ENCODE measurements at regions not wholly inside any gene's neighbourhood (a gene's known extent, or its start where the extent isn't known, plus 50 kb on each side); places are given as distances from the start of the nearest gene placed in this dataset.

DNA sequence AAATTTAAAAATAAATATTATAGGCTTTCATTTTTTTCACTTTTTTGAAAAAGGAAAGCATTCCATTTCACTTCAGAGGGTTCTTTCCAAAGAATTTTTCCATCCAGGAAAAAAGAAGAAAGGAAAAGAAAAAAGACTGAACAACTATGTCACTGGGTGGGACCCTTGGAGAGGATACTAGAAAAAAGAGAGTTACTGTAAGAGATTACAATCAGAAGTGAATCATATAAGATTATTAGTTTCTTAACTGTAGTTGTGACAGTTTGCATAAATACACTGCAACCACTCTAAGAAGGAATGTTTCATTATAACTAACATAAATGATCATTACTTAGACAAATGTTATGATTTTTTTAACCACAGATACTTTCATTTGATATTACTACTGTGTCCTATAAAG is 87.8 kb downstream of the KLF12 start:
- TF ChIP-seq, protein P1, sequence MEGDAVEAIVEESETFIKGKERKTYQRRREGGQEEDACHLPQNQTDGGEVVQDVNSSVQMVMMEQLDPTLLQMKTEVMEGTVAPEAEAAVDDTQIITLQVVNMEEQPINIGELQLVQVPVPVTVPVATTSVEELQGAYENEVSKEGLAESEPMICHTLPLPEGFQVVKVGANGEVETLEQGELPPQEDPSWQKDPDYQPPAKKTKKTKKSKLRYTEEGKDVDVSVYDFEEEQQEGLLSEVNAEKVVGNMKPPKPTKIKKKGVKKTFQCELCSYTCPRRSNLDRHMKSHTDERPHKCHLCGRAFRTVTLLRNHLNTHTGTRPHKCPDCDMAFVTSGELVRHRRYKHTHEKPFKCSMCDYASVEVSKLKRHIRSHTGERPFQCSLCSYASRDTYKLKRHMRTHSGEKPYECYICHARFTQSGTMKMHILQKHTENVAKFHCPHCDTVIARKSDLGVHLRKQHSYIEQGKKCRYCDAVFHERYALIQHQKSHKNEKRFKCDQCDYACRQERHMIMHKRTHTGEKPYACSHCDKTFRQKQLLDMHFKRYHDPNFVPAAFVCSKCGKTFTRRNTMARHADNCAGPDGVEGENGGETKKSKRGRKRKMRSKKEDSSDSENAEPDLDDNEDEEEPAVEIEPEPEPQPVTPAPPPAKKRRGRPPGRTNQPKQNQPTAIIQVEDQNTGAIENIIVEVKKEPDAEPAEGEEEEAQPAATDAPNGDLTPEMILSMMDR (IDR thresholded peaks at IDR 0.05; ENCODE audit: low read length, missing control alignments) = no peak
- no peak for DNase-seq (ENCODE audit: low read depth)

DNA sequence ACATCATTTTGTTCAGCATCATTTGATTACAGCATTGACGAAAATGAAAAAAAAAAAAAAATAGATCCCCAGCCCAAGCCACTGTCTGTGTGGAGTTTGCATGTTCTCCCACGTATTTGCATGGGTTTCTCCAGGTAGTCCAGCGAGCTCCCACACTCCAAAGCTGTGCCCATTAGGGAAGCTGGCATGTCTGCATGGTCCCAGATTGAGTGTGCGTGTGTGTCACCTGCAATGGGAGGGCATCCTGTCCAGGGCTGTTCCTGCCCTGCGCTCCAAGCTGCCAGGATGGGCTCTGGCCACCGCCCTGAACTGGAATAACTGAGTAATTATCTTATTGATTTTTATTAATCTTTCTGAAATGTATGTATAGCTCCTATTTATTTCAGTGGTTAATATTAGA is 88.6 kb downstream of the KLF12 start:
- H3K4me3 ChIP-seq (replicated peaks; ENCODE audit: low read depth, low read length) = no peak overlapping the region
- TF ChIP-seq, protein P1 (IDR thresholded peaks at IDR 0.05; ENCODE audit: low read length, missing control alignments) = no peak

More for the DNA sequence above, 87.8 kb downstream of the KLF12 start:
- no peak overlapping the region for H3K4me3 ChIP-seq (replicated peaks; ENCODE audit: low read depth, low read length)

DNA sequence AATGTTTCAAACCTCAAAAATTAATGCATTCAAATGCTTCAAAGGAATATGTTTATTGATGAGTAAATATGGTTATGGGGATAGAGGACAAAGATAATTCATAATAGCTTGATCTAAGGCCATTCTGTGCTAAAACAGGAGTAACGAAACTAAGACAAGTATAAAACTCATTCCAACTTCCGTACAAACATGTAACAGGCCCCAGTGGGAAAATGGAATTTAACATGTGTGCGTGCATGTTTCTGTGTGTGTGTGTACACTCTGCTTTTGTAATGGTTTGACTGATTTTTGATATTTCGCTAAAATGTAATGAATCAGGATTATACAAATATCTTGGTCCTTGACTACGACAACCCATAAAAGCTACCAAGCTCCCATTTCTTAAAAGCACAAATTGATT is 91.0 kb downstream of the KLF12 start:
- TF ChIP-seq, protein P1 (IDR thresholded peaks at IDR 0.05; ENCODE audit: low read length, missing control alignments) = no peak

More for the DNA sequence above, 88.6 kb downstream of the KLF12 start:
- DNase-seq (ENCODE audit: low read depth) = no peak

DNA sequence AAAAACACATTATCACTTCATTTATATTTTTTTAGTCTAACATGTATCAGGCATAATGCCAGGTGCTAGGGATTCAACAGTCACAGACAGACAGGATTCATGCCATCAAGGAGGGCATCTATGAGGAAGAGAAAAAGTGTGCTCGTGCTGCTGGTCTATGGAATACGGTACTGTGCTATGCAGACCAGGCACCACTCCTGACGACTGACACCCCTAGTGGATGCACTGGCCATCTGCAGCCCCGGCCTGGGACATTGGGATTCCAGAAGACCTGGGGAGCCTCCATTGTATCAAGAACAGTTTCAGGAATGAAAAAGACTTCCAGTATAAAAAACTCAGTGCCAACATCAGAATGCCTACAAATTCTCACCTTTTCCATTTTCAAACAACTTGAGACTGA is 94.0 kb downstream of the KLF12 start:
- TF ChIP-seq, protein P1 (IDR thresholded peaks at IDR 0.05; ENCODE audit: low read length, missing control alignments) = peak; percentile 53
- H3K4me3 ChIP-seq (replicated peaks; ENCODE audit: low read depth, low read length) = no peak overlapping the region
- DNase-seq (ENCODE audit: low read depth) = peak; percentile 36

More for the DNA sequence above, 91.0 kb downstream of the KLF12 start:
- DNase-seq (ENCODE audit: low read depth) = no peak
- H3K4me3 ChIP-seq (replicated peaks; ENCODE audit: low read depth, low read length) = no peak overlapping the region

DNA sequence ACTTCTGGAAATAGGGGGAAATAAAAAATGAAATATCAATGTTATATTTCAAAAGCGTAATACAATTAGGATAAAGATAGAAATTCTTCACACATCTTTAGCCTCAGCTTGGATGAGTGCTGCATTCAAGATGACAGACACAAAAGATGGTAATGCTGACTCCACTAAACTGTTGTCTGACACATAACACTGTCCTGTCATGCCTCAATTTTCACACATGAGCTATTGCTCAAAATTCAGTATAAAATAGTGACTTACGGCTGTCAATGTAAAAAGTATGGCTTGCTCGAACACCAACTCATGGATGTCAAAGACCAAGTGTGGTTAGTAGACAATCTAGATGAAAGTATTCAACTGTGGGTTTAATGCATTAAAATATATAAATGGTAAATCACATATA is 94.5 kb downstream of the KLF12 start:
- no peak overlapping the region for H3K4me3 ChIP-seq (replicated peaks; ENCODE audit: low read depth, low read length)
- TF ChIP-seq, protein P1 (IDR thresholded peaks at IDR 0.05; ENCODE audit: low read length, missing control alignments) = no peak
- DNase-seq (ENCODE audit: low read depth) = no peak

DNA sequence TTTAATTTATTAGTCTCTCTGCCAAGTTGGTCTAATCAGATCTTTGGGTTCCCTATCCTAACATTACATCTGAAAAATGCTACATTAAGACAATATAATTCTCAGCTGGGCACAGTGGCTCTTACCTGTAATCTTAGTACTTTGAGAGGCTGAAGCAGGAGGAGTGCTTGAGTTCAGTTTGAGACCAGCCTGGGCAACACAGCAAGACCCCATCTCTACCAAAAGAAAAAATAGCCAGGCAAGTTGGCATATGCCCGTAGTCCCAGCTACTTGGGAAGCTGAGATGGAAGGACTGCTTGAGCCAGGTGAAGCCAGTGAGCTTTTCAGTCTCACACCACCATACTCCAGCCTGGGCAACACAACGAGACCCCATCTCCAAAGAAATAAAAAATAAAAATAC is 95.0 kb downstream of the KLF12 start:
- no peak overlapping the region for H3K4me3 ChIP-seq (replicated peaks; ENCODE audit: low read depth, low read length)
- TF ChIP-seq, protein P1 (IDR thresholded peaks at IDR 0.05; ENCODE audit: low read length, missing control alignments) = no peak
- no peak for DNase-seq (ENCODE audit: low read depth)

DNA sequence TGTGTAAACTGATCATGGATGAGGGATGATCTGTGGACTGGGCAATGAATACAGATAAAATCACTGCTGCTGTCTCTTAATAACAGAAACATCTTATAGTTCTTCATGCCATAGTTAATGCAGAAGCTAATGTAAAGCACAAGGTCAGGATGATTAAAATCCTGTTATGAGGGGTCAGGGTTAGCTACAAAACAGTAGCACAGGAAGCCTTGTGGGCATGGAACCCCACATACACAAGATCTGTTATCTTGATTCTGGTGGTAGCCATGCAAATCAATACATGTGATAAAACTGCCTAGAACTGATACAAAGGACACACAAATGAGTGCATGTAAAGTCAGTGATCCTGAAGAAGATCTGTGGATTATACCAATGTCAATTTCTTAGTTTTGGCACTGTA is 96.4 kb downstream of the KLF12 start:
- TF ChIP-seq, protein P1 (IDR thresholded peaks at IDR 0.05; ENCODE audit: low read length, missing control alignments) = no peak
- DNase-seq (ENCODE audit: low read depth) = no peak
- H3K4me3 ChIP-seq (replicated peaks; ENCODE audit: low read depth, low read length) = no peak overlapping the region

All from fibroblast of pulmonary artery (primary cell).